Trophoblast cell (in vitro differentiated cells and primary cell): ENCODE measurements at regions not wholly inside any gene's neighbourhood (a gene's known extent, or its start where the extent isn't known, plus 50 kb on each side); places are given as distances from the start of the nearest gene placed in this dataset.
"Not testable (repeated sequence)": the region's sequence is repeated elsewhere in the genome, so short reads cannot be mapped to it uniquely, and the experiment has no call there.

ENCODE experiments used
- DNase-seq, 2 donors: peaks; one replicate each; pipeline ENCODE4 v3.0.0-alpha.2; 2016
- H2AFZ ChIP-seq: 2 replicates; pipeline ENCODE4 v1.6.1; 2013; ENCODE audit warnings: low read length, moderate library complexity, mild to moderate bottlenecking; ENCODE audit not compliant: insufficient read depth, poor library complexity
- H2AK5ac ChIP-seq: 2 replicates; pipeline ENCODE4 v1.6.1; 2013; ENCODE audit warnings: mild to moderate bottlenecking, low read length
- H2BK120ac ChIP-seq: 2 replicates; pipeline ENCODE4 v1.6.1; 2013; ENCODE audit warnings: low read length, mild to moderate bottlenecking, moderate library complexity; ENCODE audit not compliant: insufficient read depth, poor library complexity
- H2BK12ac ChIP-seq: 2 replicates; pipeline ENCODE4 v1.6.1; 2013; ENCODE audit warnings: mild to moderate bottlenecking, low read length, moderate library complexity
- H2BK5ac ChIP-seq: 2 replicates; pipeline ENCODE4 v1.6.1; 2013; ENCODE audit warnings: low read length, low read depth, moderate library complexity, mild to moderate bottlenecking; ENCODE audit not compliant: poor library complexity
- H3K14ac ChIP-seq: 2 replicates; pipeline ENCODE4 v1.6.1; 2013; ENCODE audit warnings: mild to moderate bottlenecking, low read length
- H3K18ac ChIP-seq: 2 replicates; pipeline ENCODE4 v1.6.1; 2013; ENCODE audit warnings: mild to moderate bottlenecking, low read length
- H3K23ac ChIP-seq: 2 replicates; pipeline ENCODE4 v1.6.1; 2013; ENCODE audit warnings: low read length
- H3K27ac ChIP-seq: 2 replicates; pipeline ENCODE4 v1.5.1; 2013; ENCODE audit warnings: low read depth, mild to moderate bottlenecking, inconsistent platforms, low read length, moderate library complexity
- H3K27me3 ChIP-seq: 2 replicates; pipeline ENCODE4 v1.6.1; 2013; ENCODE audit warnings: inconsistent platforms, mild to moderate bottlenecking, low read length, moderate library complexity; ENCODE audit not compliant: insufficient read depth
- H3K36me3 ChIP-seq, 2 experiments: 1 replicate in 1 of 2; 2 replicates in 1 of 2; pipeline ENCODE4 v1.6.1; 2013; ENCODE audit warnings: low read length in 2 of 2, mild to moderate bottlenecking in 2 of 2, moderate library complexity in 1 of 2; ENCODE audit not compliant: insufficient read depth in 2 of 2, control insufficient read depth in 1 of 2
- H3K4ac ChIP-seq: 2 replicates; pipeline ENCODE4 v1.6.1; 2013; ENCODE audit warnings: low read depth, mild to moderate bottlenecking, low read length, moderate library complexity
- H3K4me1 ChIP-seq, 2 experiments: 1 replicate in 1 of 2; 2 replicates in 1 of 2; pipeline ENCODE4 v1.6.1; 2013; ENCODE audit warnings: low read length in 2 of 2, mild to moderate bottlenecking in 2 of 2, moderate library complexity in 1 of 2; ENCODE audit not compliant: insufficient read depth in 2 of 2, control insufficient read depth in 1 of 2
- H3K4me2 ChIP-seq: 2 replicates; pipeline ENCODE4 v1.6.1; 2013; ENCODE audit warnings: inconsistent platforms, mild to moderate bottlenecking, low read length, moderate library complexity
- H3K4me3 ChIP-seq: 2 replicates; pipeline ENCODE4 v1.5.1; 2013; ENCODE audit warnings: mild to moderate bottlenecking, low read depth, low read length, inconsistent platforms
- H3K79me1 ChIP-seq: one replicate; pipeline ENCODE4 v1.6.1; 2013; ENCODE audit warnings: low read length
- H3K79me2 ChIP-seq: 2 replicates; pipeline ENCODE4 v1.6.1; 2013; ENCODE audit warnings: low read length, mild to moderate bottlenecking; ENCODE audit not compliant: control insufficient read depth, insufficient read depth, poor library complexity
- H3K9ac ChIP-seq: 2 replicates; pipeline ENCODE4 v1.6.1; 2013; ENCODE audit warnings: mild to moderate bottlenecking, low read length
- H3K9me3 ChIP-seq: 2 replicates; pipeline ENCODE4 v1.6.1; 2013; ENCODE audit warnings: low read depth, mild to moderate bottlenecking, control low read depth, inconsistent platforms, low read length; ENCODE audit not compliant: insufficient read depth
- H4K12ac ChIP-seq: 2 replicates; pipeline ENCODE4 v1.6.1; 2013; ENCODE audit warnings: low read depth, mild to moderate bottlenecking, low read length, moderate library complexity
- H4K8ac ChIP-seq: 2 replicates; pipeline ENCODE4 v1.6.1; 2013; ENCODE audit warnings: low read depth, mild to moderate bottlenecking, low read length, moderate library complexity
- H4K91ac ChIP-seq: one replicate; pipeline ENCODE4 v1.6.1; 2013; ENCODE audit warnings: low read depth, mild to moderate bottlenecking, low read length, moderate library complexity
- WGBS: extraction: QIAGEN DNeasy Blood & Tissue Kit; methylation state at CpG from one replicate; pipeline ENCODE4 v1.1.7; 2013; ENCODE audit warnings: missing lambda C conversion rate; ENCODE audit not compliant: insufficient read length, insufficient coverage; ENCODE audit errors: extremely low coverage; 5-methylcytosine and 5-hydroxymethylcytosine counted together

DNA sequence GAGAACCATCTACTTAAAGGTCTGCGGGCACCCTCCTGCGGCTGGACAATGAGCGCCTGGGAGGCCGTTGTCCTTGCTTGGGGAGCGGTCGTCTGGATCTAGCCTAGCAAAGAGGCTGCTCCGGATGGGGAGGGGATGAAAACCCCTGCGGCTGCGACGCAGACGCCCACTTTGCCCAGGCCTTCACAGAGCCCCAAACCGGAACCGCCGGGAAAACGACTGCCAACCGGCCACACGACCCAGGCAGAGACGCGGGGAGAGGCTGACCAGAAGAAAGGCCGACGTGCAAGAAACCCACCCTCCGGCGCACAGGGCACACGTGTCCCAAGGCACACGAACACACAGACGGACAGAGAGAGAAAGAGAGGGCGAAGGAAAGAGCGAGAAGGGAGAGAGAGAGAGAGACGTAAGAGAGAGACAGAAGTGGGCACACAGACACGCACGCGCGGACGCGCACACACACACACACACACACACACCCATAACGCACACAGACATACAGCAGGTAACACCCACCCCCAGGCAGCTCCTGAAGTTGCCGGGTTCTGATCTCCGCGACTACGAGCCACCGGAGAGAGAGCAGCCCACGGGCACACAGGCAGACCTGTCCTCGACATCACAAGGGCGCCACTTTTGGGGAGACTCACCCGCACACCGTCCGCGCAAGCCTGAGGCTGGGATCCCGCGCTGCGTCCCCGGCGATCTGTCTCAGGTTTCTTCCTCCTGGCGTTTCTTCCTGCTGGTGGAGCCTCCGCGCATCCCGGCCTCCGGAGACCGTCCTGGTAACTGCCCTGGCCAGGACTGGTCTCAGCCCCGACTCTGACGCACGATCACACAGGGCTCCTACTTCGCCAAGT is 1173.6 kb upstream of the PCDH10 start:
- H3K4me3 ChIP-seq, H3K23ac ChIP-seq, H3K36me3 ChIP-seq, H2BK5ac ChIP-seq, H2BK12ac ChIP-seq, H3K4me2 ChIP-seq, H4K12ac ChIP-seq, H3K9ac ChIP-seq, H3K79me2 ChIP-seq, H3K14ac ChIP-seq, H3K4ac ChIP-seq, H3K27ac ChIP-seq, H2AK5ac ChIP-seq, H4K8ac ChIP-seq, H3K18ac ChIP-seq, H2BK120ac ChIP-seq, H3K79me1 ChIP-seq, H4K91ac ChIP-seq, H3K9me3 ChIP-seq, H3K4me1 ChIP-seq, H3K27me3 ChIP-seq, H2AFZ ChIP-seq: not testable (repeated sequence)
- DNase-seq: peak; percentile 7 to 28
- WGBS: no CpG with 5 or more reads among the region's 63 CpGs

DNA sequence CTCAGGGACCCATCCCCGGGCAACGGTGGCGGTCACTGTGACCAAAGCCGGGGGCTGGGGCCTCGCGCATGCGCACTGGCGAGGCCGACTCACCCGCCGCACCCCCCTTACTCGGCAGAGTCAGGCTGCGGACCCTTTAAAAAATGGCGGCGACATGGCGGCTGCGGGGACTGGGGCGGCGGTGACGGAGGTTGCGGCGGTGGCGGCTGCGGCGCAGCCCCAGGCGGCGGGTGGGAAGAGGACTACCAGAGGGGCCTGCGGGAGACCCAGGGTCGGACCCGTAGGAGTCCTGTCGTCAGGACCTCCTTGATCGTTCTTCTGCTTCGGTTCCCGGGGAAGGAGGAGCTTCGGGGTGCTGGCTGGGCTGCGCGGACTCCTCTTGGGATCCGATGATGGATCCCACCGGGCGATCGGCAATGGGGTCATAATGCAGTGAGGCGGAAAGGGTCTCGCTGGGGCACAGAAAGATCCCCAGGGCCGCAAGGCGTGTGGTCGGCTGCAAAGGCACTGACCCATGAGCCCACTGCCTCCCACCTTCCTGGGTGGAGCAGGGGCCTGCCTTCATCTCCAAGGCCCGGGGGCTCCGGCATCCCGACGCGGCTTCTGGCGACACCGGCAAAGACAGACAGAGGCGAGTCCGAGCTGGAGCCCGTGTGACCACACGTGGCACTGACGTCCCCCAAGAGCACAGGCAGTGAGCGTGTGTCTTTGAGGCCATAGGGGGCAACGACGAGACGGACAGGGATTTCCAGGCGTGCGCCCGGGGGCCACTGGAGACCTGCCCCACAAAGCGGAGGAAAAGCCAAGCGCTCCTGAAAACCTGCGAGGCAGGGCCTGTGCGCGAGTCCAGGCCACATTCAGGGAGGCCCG is 1172.7 kb upstream of the PCDH10 start:
- H3K18ac ChIP-seq, H2BK5ac ChIP-seq, H3K4ac ChIP-seq, H3K79me1 ChIP-seq, H2AFZ ChIP-seq, H2AK5ac ChIP-seq, H3K79me2 ChIP-seq, H3K4me3 ChIP-seq, H4K8ac ChIP-seq, H3K14ac ChIP-seq, H3K9me3 ChIP-seq, H4K12ac ChIP-seq, H3K4me1 ChIP-seq, H2BK120ac ChIP-seq, H4K91ac ChIP-seq, H3K27me3 ChIP-seq, H3K36me3 ChIP-seq, H2BK12ac ChIP-seq, H3K9ac ChIP-seq, H3K23ac ChIP-seq, H3K27ac ChIP-seq, H3K4me2 ChIP-seq: not testable (repeated sequence)
- peak in 1 of 2 donors; percentile 28 for DNase-seq
- no CpG with 5 or more reads among the region's 71 CpGs for WGBS

GRCh38 chr4:131978120-131978519 is 1171.0 kb upstream of the PCDH10 start:
- no peaks in the 10 kb centered on the region for H3K27me3 ChIP-seq
- no peak overlapping the region for H4K91ac ChIP-seq
- peaks cover 0 to 2% of the 10 kb centered on the region in 2 experiments for H3K36me3 ChIP-seq
- H3K18ac ChIP-seq: no peak overlapping the region
- H2AFZ ChIP-seq: no peak overlapping the region
- H4K8ac ChIP-seq: no peak overlapping the region
- H3K27ac ChIP-seq: no peak overlapping the region
- H2BK5ac ChIP-seq: no peak overlapping the region
- H3K23ac ChIP-seq: no peak overlapping the region
- H3K4me3 ChIP-seq: no peak overlapping the region
- no peak for DNase-seq
- no peaks in the 10 kb centered on the region for H3K79me1 ChIP-seq
- H3K4me2 ChIP-seq: no peak overlapping the region
- no peaks in the 10 kb centered on the region for H3K79me2 ChIP-seq
- peaks cover 9% of the 10 kb centered on the region for H3K9me3 ChIP-seq
- no peak overlapping the region for H2BK120ac ChIP-seq
- H4K12ac ChIP-seq: no peak overlapping the region
- no peak overlapping the region for H3K14ac ChIP-seq
- H3K4ac ChIP-seq: no peak overlapping the region
- H2AK5ac ChIP-seq: no peak overlapping the region
- WGBS: no CpG with 5 or more reads among the region's 18 CpGs
- no peak overlapping the region for H3K9ac ChIP-seq
- no peaks in the 10 kb centered on the region for H3K4me1 ChIP-seq
- H2BK12ac ChIP-seq: no peak overlapping the region

- H2AK5ac ChIP-seq: no peak overlapping the region
- H3K36me3 ChIP-seq: no peaks in the 10 kb centered on the region
- no peak overlapping the region for H3K27ac ChIP-seq
- no CpG with 5 or more reads among the region's 4 CpGs for WGBS
- H2BK12ac ChIP-seq: no peak overlapping the region
- no peak overlapping the region for H2AFZ ChIP-seq
- no peak overlapping the region for H4K12ac ChIP-seq
- H2BK120ac ChIP-seq: no peak overlapping the region
- H3K27me3 ChIP-seq: no peaks in the 10 kb centered on the region
- no peak overlapping the region for H3K4me2 ChIP-seq
- no peak overlapping the region for H2BK5ac ChIP-seq
- H3K9me3 ChIP-seq: no peaks in the 10 kb centered on the region
- H3K18ac ChIP-seq: no peak overlapping the region
- H4K91ac ChIP-seq: no peak overlapping the region
- DNase-seq: no peak
- no peak overlapping the region for H3K9ac ChIP-seq
- no peak overlapping the region for H3K14ac ChIP-seq
- no peaks in the 10 kb centered on the region for H3K79me2 ChIP-seq
- no peaks in the 10 kb centered on the region for H3K4me1 ChIP-seq
- no peak overlapping the region for H4K8ac ChIP-seq
- no peak overlapping the region for H3K4me3 ChIP-seq
- no peaks in the 10 kb centered on the region for H3K79me1 ChIP-seq
- H3K4ac ChIP-seq: no peak overlapping the region
- no peak overlapping the region for H3K23ac ChIP-seq
Observed at GRCh38 chr4:131989576-131989975, 1159.5 kb upstream of the PCDH10 start.
